Spleen (tissue), 11 donors: ENCODE measurements at regions not wholly inside any gene's neighbourhood (a gene's known extent, or its start where the extent isn't known, plus 50 kb on each side); places are given as distances from the start of the nearest gene placed in this dataset.

Source experiments
- DNase-seq: peaks from one replicate; pipeline ENCODE4 v3.0.0-alpha.2; 2020
- H3K27ac ChIP-seq, 8 donors: fragments of 200-600 bp; sonication (generic) in 7 of 8; 1 replicate in 4 of 8; 2 replicates in 4 of 8; pipeline versions ENCODE4 v1.5.0 to v1.8.0; 2016 to 2021; ENCODE audit warnings: inconsistent platforms in 4 of 8, mild to moderate bottlenecking in 4 of 8, moderate library complexity in 1 of 8
- H3K27me3 ChIP-seq, 7 donors: fragments of 200-600 bp; sonication (generic) in 6 of 7; replicated peaks in 1 of 7; 1 replicate in 4 of 7; 2 replicates in 3 of 7; pipeline versions ENCODE4 v1.5.0 to v1.8.0; 2016 to 2021; ENCODE audit warnings: inconsistent platforms in 3 of 7, mild to moderate bottlenecking in 1 of 7
- H3K36me3 ChIP-seq, 6 donors: fragments of 200-600 bp; sonication (generic) in 5 of 6; 1 replicate in 4 of 6; 2 replicates in 2 of 6; pipeline versions ENCODE4 v1.5.0 to v1.8.0; 2016 to 2021; ENCODE audit warnings: inconsistent platforms in 2 of 6
- H3K4me1 ChIP-seq, 6 donors: fragments of 200-600 bp; sonication (generic) in 5 of 6; 1 replicate in 3 of 6; 2 replicates in 3 of 6; pipeline versions ENCODE4 v1.5.0 to v1.8.0; 2016 to 2021; ENCODE audit warnings: inconsistent platforms in 3 of 6
- H3K4me3 ChIP-seq, 8 donors: fragments of 200-600 bp; sonication (generic) in 7 of 8; 1 replicate in 4 of 8; 2 replicates in 4 of 8; pipeline versions ENCODE4 v1.5.0 to v1.8.0; 2016 to 2021; ENCODE audit warnings: inconsistent platforms in 4 of 8, mild to moderate bottlenecking in 4 of 8, moderate library complexity in 2 of 8
- H3K9me3 ChIP-seq, 8 donors: fragments of 200-600 bp; sonication (generic) in 7 of 8; 1 replicate in 4 of 8; 2 replicates in 4 of 8; pipeline versions ENCODE4 v1.5.0 to v1.8.0; 2016 to 2021; ENCODE audit warnings: inconsistent platforms in 4 of 8
- CTCF ChIP-seq, 11 experiments: fragments of 200-600 bp in 7 of 11; fragments of 450-650 bp in 4 of 11; sonication (generic) in 4 of 11; IDR thresholded peaks in 8 of 11; conservative IDR thresholded peaks in 3 of 11; 1 replicate in 7 of 11; 2 replicates in 4 of 11; pipeline versions ENCODE4 v1.4.0 to v1.8.0; 2016 to 2021; ENCODE audit warnings: antibody characterized with exemption in 11 of 11, inconsistent platforms in 4 of 11, mild to moderate bottlenecking in 1 of 11
- POLR2A ChIP-seq, 3 donors: fragments of 450-650 bp; IDR thresholded peaks; one replicate each; pipeline ENCODE4 v1.5.1; 2017; ENCODE audit warnings: antibody characterized with exemption in 3 of 3, mild to moderate bottlenecking in 1 of 3
- POLR2AphosphoS5 ChIP-seq, 3 donors: sonication (generic); formaldehyde crosslinking; IDR thresholded peaks; one replicate each; pipeline ENCODE4 v1.5.1; 2017; ENCODE audit warnings: antibody characterized with exemption in 3 of 3
- WGBS, 5 donors: extraction: QIAGEN DNeasy Blood & Tissue Kit in 3 of 5; methylation state at CpG; one replicate each; pipeline versions ENCODE4 v1.1.5 to v1.1.7; 2013 to 2018; 5-methylcytosine and 5-hydroxymethylcytosine counted together
- intact Hi-C: fragments of 100-400 bp; cut with DNase I; formaldehyde crosslinking; loops from one replicate; pipeline ENCODE4 v1.15.0; 2023; ENCODE audit warnings: low total_unique reads
- donor health status: healthy with polysubstance abuse.
- donor health status: DM: no; HTN: no; CAD: no; lungs with moderate emphysema.
- donor health status: DM: no; HTN: no; CAD: no.
- donor health status: Bipolar disorder and iron deficiency.
- donor health status: healthy.
- donor health status: DM: no; HTN: no; CAD: no.
- donor health status: DM: yes; HTN: yes; CAD: no.

- TF ChIP-seq POLR2A (IDR thresholded peaks at IDR 0.05) (no peak), POLR2AphosphoS5 (IDR thresholded peaks at IDR 0.05) (no peak), CTCF (IDR thresholded peaks at IDR 0.05 in 8 of 11, conservative IDR thresholded peaks at IDR 0.05 in 3 of 11) (no peak)
- Histone ChIP-seq H3K27ac (no peak overlapping the region), H3K36me3 (no peaks in the 10 kb centered on the region), H3K27me3 (no peaks in the 10 kb centered on the region), H3K4me3 (no peak overlapping the region), H3K9me3 (no peaks in the 10 kb centered on the region), H3K4me1 (no peaks in the 10 kb centered on the region)
- intact Hi-C loops: no loop called here
- DNase-seq: no peak
These were observed 281.2 kb upstream of the ALCAM start for GRCh38 chr3:105085506-105085905.

DNA sequence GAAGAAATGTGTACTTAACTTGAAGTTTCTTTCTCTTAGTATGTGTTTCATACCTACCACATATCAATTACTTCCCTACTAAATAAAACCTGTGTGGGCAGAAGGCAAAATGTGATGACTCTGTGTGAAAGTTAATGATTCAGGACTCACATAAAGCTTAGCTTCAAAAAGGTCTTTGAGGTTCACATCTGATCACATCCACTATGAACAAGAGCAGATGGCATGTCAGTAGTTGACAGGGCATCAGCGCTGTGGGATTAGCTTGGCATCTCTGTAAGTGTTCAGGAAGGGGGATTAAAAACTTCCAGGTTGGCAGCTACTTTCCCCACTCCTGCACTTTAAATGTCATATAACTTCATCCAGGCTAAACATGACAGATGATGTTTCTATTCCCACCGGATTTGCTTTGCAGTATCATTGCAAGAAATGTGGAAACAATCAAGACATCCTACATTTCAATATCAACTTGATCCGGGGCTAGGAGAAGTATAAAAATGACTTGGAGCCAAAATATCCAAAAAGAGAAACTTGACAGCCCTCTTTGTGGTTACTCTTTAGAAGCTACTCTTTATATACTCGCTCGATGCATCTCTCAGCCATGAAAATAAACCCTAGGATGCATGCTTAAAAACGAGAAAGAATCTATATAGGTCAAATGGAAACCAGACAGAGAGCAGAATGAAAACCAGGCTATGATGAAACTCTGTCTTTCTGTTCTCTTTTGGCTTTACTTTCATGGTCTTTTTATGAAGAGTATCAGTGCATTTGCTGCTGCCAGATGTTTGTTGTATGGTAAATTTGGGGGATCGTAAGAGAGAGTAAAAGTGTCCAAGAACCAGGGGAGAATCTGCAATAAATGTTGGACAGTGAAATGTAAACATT lies 273.1 kb upstream of the ALCAM start:
- WGBS, 5 donors: 65 to 77% (median 73%) methylated on average over 7 of the region's 7 CpGs
- no peak overlapping the region for H3K27ac ChIP-seq
- no peak for DNase-seq
- TF ChIP-seq CTCF (IDR thresholded peaks at IDR 0.05 in 8 of 11, conservative IDR thresholded peaks at IDR 0.05 in 3 of 11) (no peak), POLR2AphosphoS5 (IDR thresholded peaks at IDR 0.05) (no peak), POLR2A (IDR thresholded peaks at IDR 0.05) (no peak)
- no peak overlapping the region for H3K4me3 ChIP-seq
- intact Hi-C loops: no loop called here
- no peaks in the 10 kb centered on the region for H3K4me1 ChIP-seq
- no peaks in the 10 kb centered on the region for H3K27me3 ChIP-seq
- peaks cover 0 to 6% (median 0%) of the 10 kb centered on the region in 8 donors for H3K9me3 ChIP-seq
- H3K36me3 ChIP-seq: no peaks in the 10 kb centered on the region

DNA sequence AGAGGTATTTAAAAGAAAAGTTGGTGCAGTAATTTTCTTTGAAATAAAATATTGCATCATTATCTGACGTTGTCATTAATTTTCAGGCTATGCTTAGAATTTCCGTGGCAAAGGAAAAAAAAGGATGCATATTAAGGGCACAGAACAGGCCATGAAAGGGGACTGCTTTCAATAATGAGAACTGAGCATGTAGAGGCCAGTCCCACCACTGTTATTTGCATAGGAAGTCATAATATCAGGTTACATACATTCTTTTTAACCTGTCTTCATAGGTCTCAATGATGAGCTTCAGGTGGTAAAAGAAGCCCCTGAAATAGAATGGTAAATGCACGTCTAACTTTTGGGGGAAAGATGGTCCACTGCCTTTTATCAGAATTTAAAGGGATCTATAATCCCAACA lies 272.1 kb upstream of the ALCAM start:
- no peaks in the 10 kb centered on the region for H3K36me3 ChIP-seq
- H3K4me1 ChIP-seq: no peaks in the 10 kb centered on the region
- peaks cover 0 to 6% (median 0%) of the 10 kb centered on the region in 8 donors for H3K9me3 ChIP-seq
- TF ChIP-seq CTCF (IDR thresholded peaks at IDR 0.05 in 8 of 11, conservative IDR thresholded peaks at IDR 0.05 in 3 of 11) (no peak), POLR2A (IDR thresholded peaks at IDR 0.05) (no peak), POLR2AphosphoS5 (IDR thresholded peaks at IDR 0.05) (no peak)
- no peak for DNase-seq
- intact Hi-C loops: no loop called here
- 68 to 76% (median 69%) methylated on average over 3 of the region's 3 CpGs for WGBS, 5 donors
- no peak overlapping the region for H3K4me3 ChIP-seq
- no peaks in the 10 kb centered on the region for H3K27me3 ChIP-seq
- no peak overlapping the region for H3K27ac ChIP-seq

DNA sequence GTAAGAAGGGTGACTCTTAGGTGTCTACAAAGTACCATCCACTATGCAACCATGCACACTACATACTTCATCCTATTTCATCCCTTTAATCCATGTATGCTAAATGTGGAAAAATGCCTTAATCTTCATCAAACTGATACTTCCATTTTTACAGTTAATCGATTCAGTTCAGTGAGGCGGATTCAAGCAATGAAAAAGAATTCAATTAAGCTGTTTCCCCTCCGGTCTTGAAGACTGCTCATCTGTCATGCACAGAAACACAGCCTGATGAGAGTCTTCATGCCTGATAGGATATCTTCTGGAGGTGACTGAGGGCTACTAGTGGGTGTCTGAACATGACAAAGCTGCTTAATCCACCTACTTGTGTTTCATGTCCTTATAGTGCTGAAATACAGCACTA lies 270.6 kb upstream of the ALCAM start:
- Histone ChIP-seq H3K4me1 (no peaks in the 10 kb centered on the region), H3K36me3 (no peaks in the 10 kb centered on the region), H3K27me3 (no peaks in the 10 kb centered on the region), H3K4me3 (no peak overlapping the region), H3K9me3 (peaks cover 0 to 6% (median 0%) of the 10 kb centered on the region in 8 donors), H3K27ac (no peak overlapping the region)
- no peak for DNase-seq
- TF ChIP-seq CTCF (IDR thresholded peaks at IDR 0.05 in 8 of 11, conservative IDR thresholded peaks at IDR 0.05 in 3 of 11): no peak
- TF ChIP-seq POLR2AphosphoS5 (IDR thresholded peaks at IDR 0.05): no peak
- no peak for TF ChIP-seq POLR2A (IDR thresholded peaks at IDR 0.05)
- WGBS, 5 donors: 82 to 89% (median 86%) methylated on average over 3 of the region's 3 CpGs
- intact Hi-C loops: no loop called here
